HG02678 (cell line): ENCODE measurements at regions not wholly inside any gene's neighbourhood (a gene's known extent, or its start where the extent isn't known, plus 50 kb on each side); places are given as distances from the start of the nearest gene placed in this dataset.

Source experiments
- ATAC-seq: cut with Tn5 transposase; IDR thresholded peaks from one replicate; pipeline ENCODE4 v1.9.1; 2021; ENCODE audit warnings: mild to moderate bottlenecking, moderate library complexity; ENCODE audit not compliant: unreplicated experiment

GRCh38 chr14:101233391-101233790, 327.9 kb upstream of the DIO3 start:
- no peak for ATAC-seq

- no peak for ATAC-seq
Observed at GRCh38 chr14:101233808-101234207, 327.5 kb upstream of the DIO3 start.

- no peak for ATAC-seq
Observed at GRCh38 chr14:101234244-101234937, 326.9 kb upstream of the DIO3 start.

DNA sequence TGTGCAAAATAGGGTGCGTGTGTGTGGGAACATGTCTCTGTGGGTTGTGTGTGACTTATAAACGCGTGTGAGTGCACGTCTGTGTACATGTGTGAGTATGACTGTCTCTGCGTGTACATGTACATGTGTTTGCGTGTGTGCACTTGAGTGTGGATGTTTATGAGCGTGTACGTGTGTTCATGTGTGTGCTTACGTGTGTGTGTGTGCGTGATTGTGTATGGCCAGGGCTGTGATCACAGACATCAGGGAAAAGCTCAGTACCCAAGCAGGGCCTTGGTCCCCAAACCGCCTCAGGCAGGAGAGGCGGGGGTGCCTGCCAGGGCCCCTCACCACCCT, 326.3 kb upstream of the DIO3 start:
- ATAC-seq: no peak

DNA sequence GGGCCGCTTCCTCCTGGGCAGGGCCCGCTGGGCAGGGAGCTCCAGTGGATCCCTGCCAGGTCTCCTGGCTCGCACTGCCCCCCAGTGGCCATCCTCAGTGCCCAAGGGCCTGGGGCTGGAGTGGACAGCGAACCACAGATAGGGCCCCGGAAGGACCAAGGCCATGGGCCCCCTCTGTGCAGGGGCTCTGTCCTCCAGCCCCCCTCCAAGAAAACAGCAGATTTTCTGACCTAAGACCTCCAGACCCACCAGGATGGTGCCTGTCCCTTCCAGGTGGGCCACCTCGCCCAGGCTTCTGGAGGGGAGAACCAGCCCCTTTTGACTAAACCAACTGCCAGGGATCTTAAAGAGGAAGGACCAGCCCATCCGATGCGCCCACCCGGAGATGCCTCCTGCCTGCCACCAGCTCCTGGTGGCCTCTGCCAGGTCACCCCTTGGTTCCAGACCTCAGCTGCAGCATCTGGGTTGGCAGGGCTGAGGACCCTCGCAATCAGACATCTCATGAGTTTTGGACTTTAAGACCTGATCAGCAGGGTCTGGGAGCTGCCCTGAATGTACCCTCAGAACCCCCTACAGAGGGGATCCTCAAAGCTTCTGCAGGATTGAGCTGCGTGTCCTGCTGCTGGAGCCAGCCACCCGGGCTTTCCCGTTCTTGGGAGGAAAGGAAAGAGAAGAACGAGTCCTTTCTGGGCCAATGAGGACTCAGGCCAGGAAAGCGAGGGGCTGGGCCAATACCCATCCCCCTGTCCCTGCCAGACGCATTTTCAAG, 325.8 kb upstream of the DIO3 start:
- ATAC-seq: no peak

GRCh38 chr14:101236496-101237251, 324.6 kb upstream of the DIO3 start:
- ATAC-seq: no peak

GRCh38 chr14:101237252-101237616, 324.1 kb upstream of the DIO3 start:
- no peak for ATAC-seq

DNA sequence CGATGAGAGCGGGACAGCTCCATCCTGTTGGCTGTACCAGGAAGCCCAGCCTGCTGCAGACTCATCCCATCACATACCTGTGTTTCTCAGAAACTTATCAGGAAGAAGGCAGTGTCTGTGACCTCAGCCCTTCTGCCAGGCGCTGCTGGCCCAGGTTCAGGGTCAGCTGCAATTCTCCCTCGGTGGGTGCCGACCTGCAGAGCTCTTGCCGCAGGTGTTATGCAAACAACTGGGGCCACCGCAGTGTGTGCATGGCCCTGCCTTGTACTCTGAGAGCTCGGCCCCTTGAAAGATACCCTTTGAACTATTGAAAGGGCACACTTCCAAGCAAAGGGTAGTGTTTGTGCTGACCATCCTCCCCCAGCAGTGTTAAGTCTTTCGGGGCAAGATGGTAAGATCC, 322.2 kb upstream of the DIO3 start:
- no peak for ATAC-seq

DNA sequence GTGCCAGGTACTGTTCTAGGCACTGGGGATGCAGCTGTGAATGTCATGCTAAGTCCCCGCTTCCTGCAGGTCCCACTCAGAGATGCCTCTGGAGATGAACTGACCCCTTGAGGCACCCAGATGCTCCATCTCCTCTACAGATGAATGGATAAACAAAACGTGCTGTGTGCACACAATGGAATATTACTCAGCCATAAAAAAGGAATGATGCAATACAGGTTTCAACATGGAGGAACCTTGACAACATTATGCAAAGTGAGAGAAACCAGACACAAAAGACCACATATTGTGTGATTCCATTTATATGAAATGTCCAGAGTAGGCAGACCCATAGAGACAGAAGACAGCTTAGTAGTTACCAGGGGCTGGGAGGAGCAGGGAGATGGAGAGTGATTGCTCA, 320.1 kb upstream of the DIO3 start:
- ATAC-seq: no peak

- no peak for ATAC-seq
Observed at GRCh38 chr14:101241807-101242278, 319.5 kb upstream of the DIO3 start.

GRCh38 chr14:101242442-101243385, 318.6 kb upstream of the DIO3 start:
- ATAC-seq: no peak

- ATAC-seq: no peak
Observed at GRCh38 chr14:101243587-101244338, 317.5 kb upstream of the DIO3 start.

DNA sequence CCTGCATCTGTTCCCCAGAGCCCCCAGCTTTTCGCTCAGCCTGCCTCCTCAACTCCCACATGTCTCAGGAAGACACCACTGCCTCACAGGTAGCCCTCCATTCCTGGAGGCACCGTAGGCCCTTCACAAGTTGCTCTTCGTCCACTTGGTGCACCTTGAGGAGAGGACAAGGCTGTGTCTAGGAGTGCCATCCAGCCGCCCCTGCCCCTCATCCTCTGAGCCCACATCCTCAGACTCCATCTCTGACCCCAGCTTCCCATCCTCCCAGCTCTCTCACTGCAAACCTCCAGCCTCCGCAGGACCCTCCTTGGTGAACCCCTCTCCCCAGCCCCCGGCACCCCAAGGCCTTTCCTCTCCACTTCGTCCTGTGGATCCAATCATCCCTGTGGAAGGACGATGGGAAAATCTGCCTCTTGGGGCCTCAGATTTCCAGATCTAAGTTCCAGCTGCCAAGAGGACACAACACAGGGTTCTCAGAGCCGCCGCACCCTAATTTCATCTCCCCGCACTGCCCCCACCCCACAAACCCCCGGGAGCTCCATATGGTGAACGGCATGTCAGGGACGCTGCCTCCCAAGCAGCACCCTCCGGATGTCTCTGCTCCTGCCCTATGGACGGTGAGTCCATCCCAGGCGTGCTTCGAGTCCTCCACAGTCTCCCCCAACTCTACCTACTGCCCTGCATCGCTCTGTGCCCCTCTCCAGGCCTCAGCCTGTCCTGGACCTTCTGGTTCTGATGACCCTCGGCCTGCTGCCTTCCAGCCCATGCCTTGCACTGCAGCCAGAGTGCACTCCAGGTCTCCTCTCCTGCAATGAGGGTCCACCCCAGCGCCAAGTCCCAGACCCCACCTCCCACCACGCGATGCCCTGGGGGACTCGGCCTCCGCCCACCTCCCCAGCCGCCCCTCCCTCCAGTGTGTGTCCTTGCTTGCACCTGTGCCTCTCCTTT, 314.1 kb upstream of the DIO3 start:
- ATAC-seq: no peak

DNA sequence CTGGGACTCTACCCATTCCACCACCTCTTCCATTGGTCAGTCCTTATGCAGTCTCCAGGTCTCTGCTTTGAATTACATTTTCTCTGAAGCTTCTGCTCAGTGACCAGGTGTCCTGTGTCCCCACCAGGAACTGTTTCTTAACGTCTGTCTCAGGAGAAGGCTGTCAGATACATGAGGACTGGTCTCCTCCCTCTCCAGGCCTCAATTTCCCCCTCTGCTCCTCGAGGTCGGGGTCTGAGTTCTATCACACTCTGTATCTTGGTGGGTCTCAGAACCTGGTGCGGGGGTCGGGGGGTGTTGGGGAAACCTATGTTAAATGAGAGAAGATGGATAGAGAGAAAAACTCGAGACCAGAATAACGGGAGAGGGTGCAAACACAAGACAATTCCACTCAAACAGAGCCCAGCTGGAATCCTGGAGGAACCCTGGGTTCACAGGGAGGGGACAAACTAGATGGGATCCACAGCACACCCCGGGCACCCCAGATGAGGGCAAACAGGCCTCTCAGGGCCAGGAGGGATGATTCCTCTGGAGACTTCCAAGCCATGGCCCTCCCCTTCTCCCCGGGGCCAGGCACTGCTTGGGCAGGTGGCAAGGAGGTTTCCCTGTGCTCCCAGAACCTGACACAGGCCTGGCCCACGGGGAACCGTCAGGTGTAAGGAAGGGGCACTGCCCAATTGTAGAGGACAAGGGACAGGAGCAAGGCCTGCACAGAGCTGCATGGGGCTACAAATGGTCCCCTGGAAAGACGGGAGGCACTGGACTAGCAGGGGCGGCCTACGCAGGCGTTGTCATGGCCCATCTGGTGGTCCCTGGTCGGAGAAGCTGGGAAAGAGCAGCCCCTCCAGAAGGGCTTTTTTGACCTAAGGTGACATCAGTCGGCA, 313.2 kb upstream of the DIO3 start:
- no peak for ATAC-seq

- ATAC-seq: no peak
Observed at GRCh38 chr14:101248840-101249675, 312.2 kb upstream of the DIO3 start.

DNA sequence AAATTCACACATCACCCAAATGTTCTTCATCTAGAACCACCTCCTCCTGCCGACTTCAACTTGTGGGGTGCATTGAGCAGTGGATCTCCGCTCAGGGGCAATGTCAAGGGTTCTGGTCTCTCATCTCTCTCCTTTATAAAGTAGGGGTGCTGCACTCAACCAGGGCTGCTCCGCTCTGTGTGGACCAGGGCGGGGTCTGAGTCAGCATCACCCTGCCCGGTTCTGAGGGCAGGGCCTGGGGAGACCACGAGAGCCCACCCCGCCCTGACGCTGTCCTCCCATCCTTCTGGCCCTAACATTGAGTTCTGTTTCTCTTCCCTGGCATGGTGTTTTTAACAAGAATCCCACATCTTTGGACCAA, 311.6 kb upstream of the DIO3 start:
- ATAC-seq: no peak

GRCh38 chr14:101250336-101250947, 310.9 kb upstream of the DIO3 start:
- ATAC-seq: no peak
